Heart left ventricle (tissue), 16 donors: ENCODE measurements at regions not wholly inside any gene's neighbourhood (a gene's known extent, or its start where the extent isn't known, plus 50 kb on each side); places are given as distances from the start of the nearest gene placed in this dataset.

Experiments used
- ATAC-seq, 4 donors: fragments of 200-7000 bp; cut with Tn5 transposase; one replicate each; pipeline ENCODE4 v1.9.1; 2020 to 2022; ENCODE audit warnings: moderate library complexity in 4 of 4, mild to moderate bottlenecking in 3 of 4, moderate number of reproducible peaks in 1 of 4
- DNase-seq, 5 donors: peaks; one replicate each; pipeline ENCODE4 v3.0.0-alpha.2; 2020
- H3K27ac ChIP-seq, 12 donors: fragments of 200-600 bp; sonication (generic) in 4 of 12; one replicate each; pipeline versions ENCODE4 v1.5.0 to v1.8.0; 2016 to 2022; ENCODE audit warnings: mild to moderate bottlenecking in 2 of 12
- H3K27me3 ChIP-seq, 9 donors: fragments of 200-600 bp; sonication (generic) in 2 of 9; one replicate each; pipeline versions ENCODE4 v1.5.1 to v1.8.0; 2016 to 2022; ENCODE audit warnings: mild to moderate bottlenecking in 3 of 9
- H3K36me3 ChIP-seq, 9 donors: fragments of 200-600 bp; sonication (generic) in 2 of 9; one replicate each; pipeline versions ENCODE4 v1.5.0 to v1.8.0; 2018 to 2022; ENCODE audit warnings: mild to moderate bottlenecking in 2 of 9
- H3K4me1 ChIP-seq, 12 donors: fragments of 200-600 bp; sonication (generic) in 4 of 12; one replicate each; pipeline versions ENCODE4 v1.5.0 to v1.8.0; 2016 to 2022; ENCODE audit warnings: mild to moderate bottlenecking in 3 of 12
- H3K4me3 ChIP-seq, 12 donors: fragments of 200-600 bp; sonication (generic) in 4 of 12; one replicate each; pipeline versions ENCODE4 v1.5.0 to v1.8.0; 2017 to 2022; ENCODE audit warnings: mild to moderate bottlenecking in 9 of 12, moderate library complexity in 4 of 12
- H3K9me3 ChIP-seq, 12 donors: fragments of 200-600 bp; sonication (generic) in 4 of 12; one replicate each; pipeline versions ENCODE4 v1.5.0 to v1.8.0; 2016 to 2022; ENCODE audit warnings: mild to moderate bottlenecking in 1 of 12
- CTCF ChIP-seq, 12 donors: fragments of 200-600 bp; sonication (generic) in 4 of 12; IDR thresholded peaks; one replicate each; pipeline versions ENCODE4 v1.5.0 to v1.8.0; 2018 to 2022; ENCODE audit warnings: antibody characterized with exemption in 12 of 12, mild to moderate bottlenecking in 5 of 12
- POLR2A ChIP-seq, 2 donors: fragments of 450-650 bp; IDR thresholded peaks; one replicate each; pipeline ENCODE4 v1.6.1; 2017; ENCODE audit warnings: antibody characterized with exemption in 2 of 2, mild to moderate bottlenecking in 2 of 2, moderate library complexity in 2 of 2
- WGBS, 4 donors: extraction: QIAGEN DNeasy Blood & Tissue Kit in 2 of 4; methylation state at CpG; one replicate each; pipeline versions ENCODE4 v1.1.5 to v1.1.7; 2013 to 2018; 5-methylcytosine and 5-hydroxymethylcytosine counted together
- intact Hi-C, 10 donors: fragments of 100-400 bp; cut with DNase I; formaldehyde crosslinking; loops; one replicate each; pipeline versions ENCODE4 v1.11.1 to v1.14.2; 2022
- donor health status: ischemic (EF 13 %, LVEDD 7.1; RV severe dilation, severe dysfunction).
- donor health status: healthy with polysubstance abuse.
- donor health status: DM: no; HTN: yes; CAD: no.
- donor health status: DM: no; HTN: no; CAD: no.
- donor health status: ischemic (EF 25% LVEDD 6.9; RV normal size, moderate dysfunction).
- donor health status: ischemic (EF 25% LVEDD 5.7; RV mildly dilated, moderate dysfunction).
- donor health status: healthy.
- donor health status: DM: yes; HTN: yes; CAD: no.
- donor health status: ischemic (EF 35%, LVEDD 5.7; RV mildly dilated, moderate dysfunction).
- donor health status: nonischemic (EF 11% LVEDD 7.7; RV severe dilation, severe dysfunction).
- donor health status: DM: yes; HTN: yes; CAD: no.
- donor health status: PGD.
- donor health status: ischemic (EF 29% LVEDD 5.4; RV normal size, mild dysfunction).
- donor health status: nonischemic (EF 23%, LVEDD 6.1; RV moderate dilation, normal function).

DNA sequence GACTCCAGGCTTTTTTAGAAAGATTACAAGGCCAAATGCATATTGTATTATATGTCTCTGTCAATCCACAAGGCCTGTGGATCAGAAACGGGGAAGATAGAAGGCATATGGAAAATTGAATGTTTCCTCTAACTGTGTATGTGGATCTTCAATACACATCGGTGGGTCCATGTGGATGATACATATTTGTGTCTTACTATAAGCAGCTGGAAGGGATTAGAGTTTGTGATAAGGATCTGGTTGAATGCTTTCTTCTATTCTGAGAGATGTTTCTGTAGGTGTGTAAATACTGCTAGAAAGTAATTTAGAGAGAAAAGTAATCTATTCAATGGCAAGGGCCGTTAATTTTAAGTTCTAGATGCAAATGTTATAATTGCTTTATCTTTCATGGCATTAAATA, 137.8 kb upstream of the AKR1E2 start:
- 80 to 89% (median 83%) methylated on average over 3 of the region's 3 CpGs for WGBS, 4 donors
- H3K36me3 ChIP-seq = no peaks in the 10 kb centered on the region
- no peak overlapping the region for H3K27ac ChIP-seq
- DNase-seq (no peak), ATAC-seq (no peak)
- H3K4me1 ChIP-seq = peaks cover 0 to 19% (median 9%) of the 10 kb centered on the region in 12 donors
- no peak overlapping the region for H3K4me3 ChIP-seq
- no peak for TF ChIP-seq CTCF (IDR thresholded peaks at IDR 0.05)
- no peak for TF ChIP-seq POLR2A (IDR thresholded peaks at IDR 0.05)
- no peaks in the 10 kb centered on the region for H3K9me3 ChIP-seq
- intact Hi-C loops = no loop called here
- no peaks in the 10 kb centered on the region for H3K27me3 ChIP-seq

DNA sequence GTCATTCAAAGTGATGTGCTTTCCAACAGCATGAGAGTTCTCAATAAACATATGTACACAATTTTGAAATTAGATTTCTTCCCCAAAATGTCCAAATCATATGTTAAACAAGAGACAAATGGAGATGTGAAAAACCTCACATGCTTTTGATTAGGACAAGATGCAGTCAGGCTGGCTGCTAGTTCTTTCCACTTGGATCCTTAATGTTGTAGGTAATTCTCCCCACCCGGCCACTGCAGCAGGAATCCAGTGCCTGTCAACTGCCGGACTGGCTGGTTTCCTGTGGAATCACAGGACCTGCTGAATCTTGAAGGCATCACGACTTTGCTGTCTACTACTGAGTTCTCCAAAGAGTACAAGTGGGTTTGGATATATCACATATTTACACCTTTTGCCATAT, 138.6 kb upstream of the AKR1E2 start:
- intact Hi-C loops = no loop called here
- H3K27ac ChIP-seq = no peak overlapping the region
- no peaks in the 10 kb centered on the region for H3K36me3 ChIP-seq
- WGBS, 4 donors = 54 to 69% (median 57%) methylated on average over 3 of the region's 3 CpGs
- H3K4me3 ChIP-seq = no peak overlapping the region
- no peaks in the 10 kb centered on the region for H3K27me3 ChIP-seq
- no peak for DNase-seq
- TF ChIP-seq CTCF (IDR thresholded peaks at IDR 0.05) = no peak
- no peak for TF ChIP-seq POLR2A (IDR thresholded peaks at IDR 0.05)
- no peaks in the 10 kb centered on the region for H3K9me3 ChIP-seq
- no peak for ATAC-seq
- H3K4me1 ChIP-seq = peaks cover 0 to 19% (median 9%) of the 10 kb centered on the region in 12 donors

GRCh38 chr10:4686644-4686996, 139.4 kb upstream of the AKR1E2 start:
- ATAC-seq = no peak
- Histone ChIP-seq H3K4me1 (peaks cover 0 to 19% (median 9%) of the 10 kb centered on the region in 12 donors), H3K9me3 (no peaks in the 10 kb centered on the region), H3K27ac (peak overlapping the region in 3 of 12 donors; percentile 23 to 58 (median 52)), H3K36me3 (no peaks in the 10 kb centered on the region), H3K4me3 (no peak overlapping the region), H3K27me3 (no peaks in the 10 kb centered on the region)
- intact Hi-C loops = no loop called here
- 63 to 76% (median 69%) methylated on average over 4 of the region's 4 CpGs for WGBS, 4 donors
- TF ChIP-seq POLR2A (IDR thresholded peaks at IDR 0.05) (no peak), CTCF (IDR thresholded peaks at IDR 0.05) (no peak)
- no peak for DNase-seq

DNA sequence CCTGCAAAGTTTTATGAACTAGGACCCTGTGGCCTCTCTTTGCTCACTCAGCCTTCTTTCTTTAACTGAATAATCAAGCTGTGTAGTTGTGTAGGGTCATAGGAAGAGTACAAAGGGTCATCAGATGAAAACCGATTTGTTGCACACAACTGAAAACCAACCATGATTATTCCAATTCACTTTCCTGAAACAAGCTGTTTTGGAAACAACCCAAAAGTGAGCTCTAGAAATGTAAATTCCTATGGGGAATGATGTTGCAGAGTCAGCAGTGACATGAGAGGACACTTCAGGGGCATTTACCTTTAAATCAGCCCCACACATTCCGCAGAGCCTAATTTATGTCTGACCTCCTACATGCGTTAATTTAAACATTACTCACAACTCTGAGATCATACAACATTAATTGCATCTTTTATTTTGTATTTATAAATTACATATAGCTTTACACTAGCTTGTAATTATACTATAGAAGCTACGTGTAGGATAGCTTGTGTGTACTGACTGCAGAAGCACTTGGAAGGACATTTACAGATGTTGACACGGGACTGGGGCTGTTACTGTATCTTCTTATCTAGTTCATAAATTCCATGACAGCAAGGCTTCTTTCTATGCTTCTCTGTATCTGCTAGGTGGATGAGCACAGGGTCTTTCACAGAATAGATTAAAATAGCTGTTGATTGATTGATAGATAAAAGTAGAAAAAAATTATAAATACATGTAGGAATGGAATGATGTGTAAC, 139.9 kb upstream of the AKR1E2 start:
- ATAC-seq (no peak), DNase-seq (no peak)
- peaks cover 0 to 19% (median 9%) of the 10 kb centered on the region in 12 donors for H3K4me1 ChIP-seq
- intact Hi-C loops = no loop called here
- WGBS, 4 donors = 66 to 74% (median 72%) methylated on average over 5 of the region's 5 CpGs
- H3K4me3 ChIP-seq = no peak overlapping the region
- H3K27ac ChIP-seq = peak overlapping the region in 9 of 12 donors; percentile 4 to 60 (median 41)
- no peaks in the 10 kb centered on the region for H3K36me3 ChIP-seq
- H3K27me3 ChIP-seq = no peaks in the 10 kb centered on the region
- TF ChIP-seq CTCF (IDR thresholded peaks at IDR 0.05) (no peak), POLR2A (IDR thresholded peaks at IDR 0.05) (no peak)
- no peaks in the 10 kb centered on the region for H3K9me3 ChIP-seq
